ENCODE measurements at regions not wholly inside any gene's neighbourhood (a gene's known extent, or its start where the extent isn't known, plus 50 kb on each side); places are given as distances from the start of the nearest gene placed in this dataset.

DNA sequence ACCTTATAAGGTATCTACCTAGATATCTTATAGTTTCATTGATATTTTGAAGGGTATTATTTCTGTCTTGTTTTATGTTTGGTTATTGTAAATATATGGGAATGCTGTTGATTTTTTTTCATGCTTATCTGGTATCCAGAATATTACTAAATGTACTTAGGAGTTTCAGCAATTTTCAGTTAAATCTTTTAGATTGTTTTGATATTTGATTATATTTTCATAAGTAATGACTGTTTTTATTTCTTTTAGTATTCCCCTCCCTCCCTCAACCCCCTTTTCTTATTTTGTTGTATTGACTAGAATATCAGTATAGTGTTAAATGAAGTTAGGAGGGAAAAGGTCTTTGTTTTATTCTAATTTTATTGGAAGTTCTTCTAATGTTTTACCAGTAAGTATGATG is 344.4 kb upstream of the PROX1 start:
- Mint-ChIP-seq H3K27me3 (ENCODE audit: insufficient read depth) (no peaks in the 10 kb centered on the region), H3K4me3 (no peak overlapping the region), H3K27ac (no peak overlapping the region), H3K4me1 (ENCODE audit: low read depth) (no peaks in the 10 kb centered on the region), H3K36me3 (ENCODE audit: low read depth) (no peaks in the 10 kb centered on the region), H3K9me3 (no peaks in the 10 kb centered on the region)
- DNase-seq (ENCODE audit: low spot score): no peak
- intact Hi-C loops (cut with micrococcal nuclease): no loop called here

DNA sequence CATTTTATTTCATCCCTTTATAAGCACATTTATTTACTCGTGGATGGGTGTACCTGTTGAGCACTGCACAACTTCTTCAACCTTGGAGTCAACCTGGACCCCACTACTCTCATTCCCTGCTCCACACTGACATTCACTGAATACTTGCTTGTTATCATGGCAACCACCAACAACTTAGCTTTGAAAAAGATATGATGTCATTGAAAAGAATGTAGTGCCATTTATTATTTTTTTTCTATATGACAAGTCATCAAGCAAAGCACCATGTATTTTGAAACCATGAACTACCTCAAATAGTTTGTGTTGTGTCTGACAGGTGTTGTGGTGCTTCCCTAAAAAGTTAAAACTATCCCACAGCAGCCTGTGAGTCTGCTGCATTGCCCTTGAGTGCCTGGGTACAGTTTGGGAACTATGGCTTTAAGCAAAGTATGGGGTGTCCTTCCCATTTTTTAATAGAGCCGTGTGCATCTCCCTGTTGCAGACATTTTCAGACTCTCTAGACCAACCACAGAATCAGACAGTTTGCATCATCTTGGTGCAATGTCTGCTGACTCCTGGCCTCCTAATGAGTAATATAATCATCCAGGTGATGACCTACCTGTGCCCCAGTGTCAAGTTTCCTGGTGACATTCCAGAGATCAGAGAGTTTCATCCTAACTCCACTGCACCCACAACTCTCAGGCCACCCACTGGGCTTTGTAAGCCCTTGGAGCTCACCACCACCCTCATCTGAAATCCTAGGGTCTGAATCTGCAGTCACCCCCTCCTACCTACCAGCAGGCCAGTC is 339.7 kb upstream of the PROX1 start:
- intact Hi-C loops (cut with micrococcal nuclease): no loop called here
- no peaks in the 10 kb centered on the region for H3K36me3 Mint-ChIP-seq (ENCODE audit: low read depth)
- peaks cover 2% of the 10 kb centered on the region for H3K27me3 Mint-ChIP-seq (ENCODE audit: insufficient read depth)
- no peak overlapping the region for H3K4me3 Mint-ChIP-seq
- H3K27ac Mint-ChIP-seq: no peak overlapping the region
- no peak for DNase-seq (ENCODE audit: low spot score)
- H3K4me1 Mint-ChIP-seq (ENCODE audit: low read depth): no peaks in the 10 kb centered on the region
- H3K9me3 Mint-ChIP-seq: no peaks in the 10 kb centered on the region

- Mint-ChIP-seq H3K27me3 (ENCODE audit: insufficient read depth) (peaks cover 4% of the 10 kb centered on the region), H3K4me1 (ENCODE audit: low read depth) (no peaks in the 10 kb centered on the region), H3K4me3 (no peak overlapping the region), H3K36me3 (ENCODE audit: low read depth) (no peaks in the 10 kb centered on the region), H3K9me3 (no peaks in the 10 kb centered on the region), H3K27ac (no peak overlapping the region)
- intact Hi-C loops (cut with micrococcal nuclease): no loop called here
- DNase-seq (ENCODE audit: low spot score): no peak
These were observed 338.4 kb upstream of the PROX1 start for GRCh38 chr1:213649373-213649772.

DNA sequence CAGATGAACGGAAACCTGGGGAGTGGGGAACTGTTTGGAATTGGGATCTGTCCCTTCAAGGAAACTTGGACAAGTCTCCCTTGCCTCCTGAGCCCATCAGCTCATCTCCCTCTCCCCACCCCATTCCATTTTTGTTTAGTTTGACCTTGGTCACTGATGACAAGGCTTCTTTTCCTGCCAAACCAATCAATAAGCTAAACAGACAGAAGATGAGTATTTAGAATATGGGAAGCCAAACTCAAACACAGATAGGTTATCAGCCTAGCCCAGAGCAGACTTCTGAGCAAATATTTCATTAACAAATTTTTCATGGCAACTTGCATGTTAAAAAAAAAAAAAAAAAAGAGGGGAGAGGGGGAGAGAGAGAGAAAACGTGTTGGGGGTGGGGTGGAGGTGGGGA is 337.2 kb upstream of the PROX1 start:
- no peak overlapping the region for H3K4me3 Mint-ChIP-seq
- no peaks in the 10 kb centered on the region for H3K4me1 Mint-ChIP-seq (ENCODE audit: low read depth)
- no peaks in the 10 kb centered on the region for H3K9me3 Mint-ChIP-seq
- peaks cover 6% of the 10 kb centered on the region for H3K27me3 Mint-ChIP-seq (ENCODE audit: insufficient read depth)
- no peak for DNase-seq (ENCODE audit: low spot score)
- H3K27ac Mint-ChIP-seq: no peak overlapping the region
- intact Hi-C loops (cut with micrococcal nuclease): no loop called here
- H3K36me3 Mint-ChIP-seq (ENCODE audit: low read depth): no peaks in the 10 kb centered on the region

DNA sequence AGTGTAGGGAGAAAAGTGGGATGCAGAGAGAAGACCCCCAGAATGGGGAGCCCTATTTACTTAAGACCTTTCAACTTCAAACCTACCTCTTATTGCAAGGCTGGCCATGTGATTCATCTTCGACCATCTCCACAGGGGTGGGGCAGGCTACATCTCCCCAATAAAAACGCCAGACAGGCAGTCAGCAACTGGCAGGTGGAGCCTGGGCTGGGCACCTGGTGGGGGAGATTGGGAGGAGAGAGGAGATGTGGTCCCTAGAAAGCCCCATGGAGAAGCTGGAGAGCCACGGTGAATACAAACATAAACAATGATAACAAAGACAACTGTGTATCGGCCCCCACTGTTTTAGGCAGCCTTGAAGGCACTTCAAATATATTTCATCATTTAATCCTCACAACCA is 336.7 kb upstream of the PROX1 start:
- intact Hi-C loops (cut with micrococcal nuclease): no loop called here
- Mint-ChIP-seq H3K27me3 (ENCODE audit: insufficient read depth) (peaks cover 6% of the 10 kb centered on the region), H3K4me3 (no peak overlapping the region), H3K4me1 (ENCODE audit: low read depth) (no peaks in the 10 kb centered on the region), H3K36me3 (ENCODE audit: low read depth) (no peaks in the 10 kb centered on the region), H3K9me3 (no peaks in the 10 kb centered on the region), H3K27ac (no peak overlapping the region)
- DNase-seq (ENCODE audit: low spot score): no peak

- intact Hi-C loops (cut with micrococcal nuclease): no loop called here
- no peak for DNase-seq (ENCODE audit: low spot score)
- no peak overlapping the region for H3K4me3 Mint-ChIP-seq
- H3K4me1 Mint-ChIP-seq (ENCODE audit: low read depth): no peaks in the 10 kb centered on the region
- no peaks in the 10 kb centered on the region for H3K36me3 Mint-ChIP-seq (ENCODE audit: low read depth)
- H3K27me3 Mint-ChIP-seq (ENCODE audit: insufficient read depth): peaks cover 6% of the 10 kb centered on the region
- no peak overlapping the region for H3K27ac Mint-ChIP-seq
- no peaks in the 10 kb centered on the region for H3K9me3 Mint-ChIP-seq
These were observed 335.7 kb upstream of the PROX1 start for GRCh38 chr1:213652109-213652508.

GRCh38 chr1:213656039-213656438 is 331.7 kb upstream of the PROX1 start:
- Mint-ChIP-seq H3K4me3 (no peak overlapping the region), H3K27ac (no peak overlapping the region), H3K9me3 (no peaks in the 10 kb centered on the region), H3K36me3 (ENCODE audit: low read depth) (no peaks in the 10 kb centered on the region), H3K4me1 (ENCODE audit: low read depth) (no peaks in the 10 kb centered on the region), H3K27me3 (ENCODE audit: insufficient read depth) (peaks cover 6% of the 10 kb centered on the region)
- no peak for DNase-seq (ENCODE audit: low spot score)
- intact Hi-C loops (cut with micrococcal nuclease): no loop called here

DNA sequence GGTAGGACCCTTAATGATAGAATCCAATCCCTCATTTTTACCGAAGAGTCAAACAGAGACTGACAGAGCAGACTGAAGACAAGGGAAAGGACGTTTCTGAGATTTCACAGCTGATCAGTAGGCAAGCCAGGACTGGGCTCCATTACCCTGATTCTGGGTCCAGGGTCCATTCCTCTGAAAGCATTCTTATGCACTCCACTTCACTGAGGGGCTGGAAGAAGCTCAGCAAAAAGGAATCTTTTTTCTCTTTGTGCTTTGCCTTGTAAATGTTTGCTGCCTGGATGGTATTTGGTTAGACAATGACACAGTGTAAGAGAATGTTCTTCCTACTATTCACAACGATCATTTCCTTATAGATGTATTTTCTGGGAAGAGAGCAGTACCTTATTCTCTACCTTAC is 331.3 kb upstream of the PROX1 start:
- no peaks in the 10 kb centered on the region for H3K4me1 Mint-ChIP-seq (ENCODE audit: low read depth)
- intact Hi-C loops (cut with micrococcal nuclease): no loop called here
- H3K4me3 Mint-ChIP-seq: no peak overlapping the region
- H3K27ac Mint-ChIP-seq: no peak overlapping the region
- DNase-seq (ENCODE audit: low spot score): no peak
- H3K27me3 Mint-ChIP-seq (ENCODE audit: insufficient read depth): peaks cover 6% of the 10 kb centered on the region
- no peaks in the 10 kb centered on the region for H3K36me3 Mint-ChIP-seq (ENCODE audit: low read depth)
- H3K9me3 Mint-ChIP-seq: no peaks in the 10 kb centered on the region

GRCh38 chr1:213657013-213657412 is 330.8 kb upstream of the PROX1 start:
- peaks cover 6% of the 10 kb centered on the region for H3K27me3 Mint-ChIP-seq (ENCODE audit: insufficient read depth)

DNA sequence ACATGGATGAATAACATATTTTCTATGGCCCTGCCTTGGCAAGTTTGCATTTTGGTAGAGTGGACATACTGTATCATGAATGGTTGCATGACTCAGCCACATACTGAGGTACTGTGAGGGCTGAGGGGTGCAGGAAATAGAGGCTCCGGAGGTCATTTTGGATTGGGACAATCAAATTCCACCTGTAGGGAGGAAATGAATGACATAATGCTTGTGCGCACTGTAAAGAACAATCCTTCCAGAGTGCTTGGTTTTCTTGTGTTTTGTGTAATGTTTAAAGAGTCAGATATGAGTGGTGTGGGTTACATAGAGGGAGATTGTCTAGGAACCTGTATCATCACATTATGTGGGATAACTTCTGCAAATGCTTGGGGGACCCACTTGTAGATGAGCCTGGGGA is 329.9 kb upstream of the PROX1 start:
- no peaks in the 10 kb centered on the region for H3K4me1 Mint-ChIP-seq (ENCODE audit: low read depth)
- no peak for DNase-seq (ENCODE audit: low spot score)
- no peaks in the 10 kb centered on the region for H3K36me3 Mint-ChIP-seq (ENCODE audit: low read depth)
- peaks cover 5% of the 10 kb centered on the region for H3K27me3 Mint-ChIP-seq (ENCODE audit: insufficient read depth)
- H3K9me3 Mint-ChIP-seq: no peaks in the 10 kb centered on the region
- no peak overlapping the region for H3K27ac Mint-ChIP-seq
- no peak overlapping the region for H3K4me3 Mint-ChIP-seq
- intact Hi-C loops (cut with micrococcal nuclease): no loop called here

More at GRCh38 chr1:213657013-213657412, 330.8 kb upstream of the PROX1 start:
- no peaks in the 10 kb centered on the region for H3K36me3 Mint-ChIP-seq (ENCODE audit: low read depth)
- DNase-seq (ENCODE audit: low spot score): no peak
- no peak overlapping the region for H3K4me3 Mint-ChIP-seq
- no peaks in the 10 kb centered on the region for H3K9me3 Mint-ChIP-seq
- no peak overlapping the region for H3K27ac Mint-ChIP-seq
- intact Hi-C loops (cut with micrococcal nuclease): no loop called here
- H3K4me1 Mint-ChIP-seq (ENCODE audit: low read depth): no peaks in the 10 kb centered on the region

GRCh38 chr1:213658457-213658856 is 329.3 kb upstream of the PROX1 start:
- Mint-ChIP-seq H3K36me3 (ENCODE audit: low read depth) (no peaks in the 10 kb centered on the region), H3K27me3 (ENCODE audit: insufficient read depth) (peaks cover 2% of the 10 kb centered on the region), H3K4me3 (no peak overlapping the region), H3K9me3 (no peaks in the 10 kb centered on the region), H3K27ac (no peak overlapping the region), H3K4me1 (ENCODE audit: low read depth) (no peaks in the 10 kb centered on the region)
- DNase-seq (ENCODE audit: low spot score): no peak
- intact Hi-C loops (cut with micrococcal nuclease): no loop called here

DNA sequence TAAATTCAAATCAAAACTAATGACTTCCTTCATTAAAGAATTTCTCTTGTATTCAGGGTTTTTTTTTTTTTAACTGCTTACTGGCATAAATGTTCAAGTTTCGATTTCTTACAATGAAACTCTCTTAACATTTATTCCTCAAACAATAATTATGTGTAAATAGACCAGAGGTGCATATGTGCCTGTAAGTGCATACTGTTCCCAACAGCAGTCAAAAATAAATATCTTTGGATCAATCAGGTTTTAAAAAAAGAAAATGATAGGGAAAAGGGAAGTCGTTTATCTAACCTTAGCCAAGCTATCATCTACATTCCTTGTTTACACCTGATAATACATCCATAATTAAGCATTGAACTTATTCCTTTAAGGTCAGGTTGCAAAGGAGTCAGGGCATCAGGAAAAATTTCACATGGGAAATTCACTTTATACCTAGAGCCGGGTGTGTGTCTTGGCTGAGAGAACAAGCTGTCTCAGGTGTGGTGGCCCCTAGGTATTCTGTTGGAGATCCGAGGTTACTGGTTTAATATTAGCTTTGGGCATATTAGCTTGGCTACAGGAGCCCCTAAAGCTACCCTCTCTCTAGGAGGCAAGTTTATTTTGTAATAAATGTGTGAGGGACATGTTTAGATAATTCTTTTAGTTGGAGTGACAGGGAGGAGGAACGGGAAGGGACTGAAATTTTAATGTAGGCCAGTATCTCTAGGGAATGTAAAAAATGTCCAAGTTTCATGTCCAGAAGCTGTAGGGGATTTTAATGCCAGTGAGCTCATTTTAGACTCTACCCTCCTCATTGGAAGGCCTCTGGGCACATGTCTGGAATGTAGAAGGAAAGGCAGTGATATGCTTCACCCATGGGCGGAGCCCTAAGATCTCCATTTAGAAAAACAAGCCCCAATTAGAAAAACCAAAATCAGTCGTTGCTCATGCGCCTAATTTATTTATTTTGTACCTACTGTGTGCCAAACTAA is 327.9 kb upstream of the PROX1 start:
- H3K36me3 Mint-ChIP-seq (ENCODE audit: low read depth): no peaks in the 10 kb centered on the region
- H3K27ac Mint-ChIP-seq: no peak overlapping the region
- no peak overlapping the region for H3K4me3 Mint-ChIP-seq
- no peaks in the 10 kb centered on the region for H3K4me1 Mint-ChIP-seq (ENCODE audit: low read depth)
- H3K27me3 Mint-ChIP-seq (ENCODE audit: insufficient read depth): peaks cover 4% of the 10 kb centered on the region
- no peak for DNase-seq (ENCODE audit: low spot score)
- H3K9me3 Mint-ChIP-seq: no peaks in the 10 kb centered on the region
- intact Hi-C loops (cut with micrococcal nuclease): no loop called here

- Mint-ChIP-seq H3K4me3 (no peak overlapping the region), H3K9me3 (no peaks in the 10 kb centered on the region), H3K27me3 (ENCODE audit: insufficient read depth) (peaks cover 3% of the 10 kb centered on the region), H3K36me3 (ENCODE audit: low read depth) (no peaks in the 10 kb centered on the region), H3K27ac (no peak overlapping the region), H3K4me1 (ENCODE audit: low read depth) (no peaks in the 10 kb centered on the region)
- intact Hi-C loops (cut with micrococcal nuclease): no loop called here
- DNase-seq (ENCODE audit: low spot score): no peak
These were observed 326.5 kb upstream of the PROX1 start for GRCh38 chr1:213661302-213661701.
